GM20000 (cell line): ENCODE measurements at regions not wholly inside any gene's neighbourhood (a gene's known extent, or its start where the extent isn't known, plus 50 kb on each side); places are given as distances from the start of the nearest gene placed in this dataset.

ENCODE experiments used
- DNase-seq: peaks from one replicate; pipeline ENCODE4 v3.0.0; 2012; ENCODE audit warnings: low spot score
- TF ChIP-seq, protein P1 (sequence below): IDR thresholded peaks from 2 replicates; pipeline ENCODE4 v1.5.1; 2012; ENCODE audit warnings: mild to moderate bottlenecking, control low read depth; ENCODE audit errors: extremely low read depth, missing control alignments

DNA sequence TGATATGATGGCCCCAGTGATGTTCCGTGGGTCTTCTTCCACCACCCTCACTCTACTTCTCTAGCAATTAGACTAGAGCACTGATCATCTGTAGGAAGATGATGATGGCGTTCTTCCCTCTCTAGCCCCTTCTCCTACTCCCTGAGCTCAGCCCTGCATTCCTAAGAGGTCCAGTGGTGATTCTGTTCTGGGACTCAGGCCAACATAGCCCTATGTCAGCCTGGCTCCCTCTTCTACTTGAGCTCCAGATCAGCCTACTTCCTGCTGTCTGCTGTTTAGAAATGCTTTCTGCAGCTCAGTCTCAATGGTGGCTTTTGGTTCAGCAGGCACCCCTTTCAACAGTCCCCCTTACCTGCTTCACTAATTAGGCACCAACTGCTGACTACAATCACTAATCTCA, 86.1 kb upstream of the ZBED5 start:
- TF ChIP-seq, protein P1, sequence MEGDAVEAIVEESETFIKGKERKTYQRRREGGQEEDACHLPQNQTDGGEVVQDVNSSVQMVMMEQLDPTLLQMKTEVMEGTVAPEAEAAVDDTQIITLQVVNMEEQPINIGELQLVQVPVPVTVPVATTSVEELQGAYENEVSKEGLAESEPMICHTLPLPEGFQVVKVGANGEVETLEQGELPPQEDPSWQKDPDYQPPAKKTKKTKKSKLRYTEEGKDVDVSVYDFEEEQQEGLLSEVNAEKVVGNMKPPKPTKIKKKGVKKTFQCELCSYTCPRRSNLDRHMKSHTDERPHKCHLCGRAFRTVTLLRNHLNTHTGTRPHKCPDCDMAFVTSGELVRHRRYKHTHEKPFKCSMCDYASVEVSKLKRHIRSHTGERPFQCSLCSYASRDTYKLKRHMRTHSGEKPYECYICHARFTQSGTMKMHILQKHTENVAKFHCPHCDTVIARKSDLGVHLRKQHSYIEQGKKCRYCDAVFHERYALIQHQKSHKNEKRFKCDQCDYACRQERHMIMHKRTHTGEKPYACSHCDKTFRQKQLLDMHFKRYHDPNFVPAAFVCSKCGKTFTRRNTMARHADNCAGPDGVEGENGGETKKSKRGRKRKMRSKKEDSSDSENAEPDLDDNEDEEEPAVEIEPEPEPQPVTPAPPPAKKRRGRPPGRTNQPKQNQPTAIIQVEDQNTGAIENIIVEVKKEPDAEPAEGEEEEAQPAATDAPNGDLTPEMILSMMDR: no peak
- no peak for DNase-seq

GRCh38 chr11:10942620-10943019, 84.8 kb upstream of the ZBED5 start:
- TF ChIP-seq, protein P1: no peak
- DNase-seq: no peak

- TF ChIP-seq, protein P1: no peak
- no peak for DNase-seq
These were observed 84.0 kb upstream of the ZBED5 start for GRCh38 chr11:10941871-10942270.

GRCh38 chr11:10941414-10941813, 83.6 kb upstream of the ZBED5 start:
- TF ChIP-seq, protein P1: no peak
- no peak for DNase-seq

- DNase-seq: no peak
- TF ChIP-seq, protein P1: no peak
These were observed 81.0 kb upstream of the ZBED5 start for GRCh38 chr11:10938650-10939387.

- TF ChIP-seq, protein P1: no peak
- DNase-seq: no peak
These were observed 80.4 kb upstream of the ZBED5 start for GRCh38 chr11:10938231-10938630.

DNA sequence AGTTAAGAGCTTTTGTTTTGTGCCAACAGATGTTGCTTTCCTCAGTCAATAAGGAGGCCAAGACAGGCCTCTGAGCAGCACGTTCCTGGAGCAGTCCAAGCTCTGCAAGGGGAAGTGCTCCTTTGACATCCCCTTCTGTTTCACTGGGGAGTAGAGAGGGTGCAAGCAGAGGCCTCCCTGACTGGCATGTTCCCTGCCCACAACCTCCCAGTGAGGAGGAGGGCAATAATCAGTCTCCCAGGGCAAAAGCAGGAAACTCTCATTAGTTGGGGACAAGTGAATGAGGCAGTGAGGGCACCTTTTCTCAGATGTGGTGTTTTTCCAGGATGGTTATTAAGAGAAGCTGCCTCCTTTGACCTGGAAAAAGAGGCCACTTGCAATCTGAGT, 79.5 kb upstream of the ZBED5 start:
- no peak for DNase-seq
- TF ChIP-seq, protein P1: no peak
